GM12864 (cell line): ENCODE measurements at regions not wholly inside any gene's neighbourhood (a gene's known extent, or its start where the extent isn't known, plus 50 kb on each side); places are given as distances from the start of the nearest gene placed in this dataset.

Experiments used
- DNase-seq: peaks from one replicate; pipeline ENCODE4 v3.0.0-alpha.2; 2011; ENCODE audit warnings: low read depth
- H3K4me3 ChIP-seq: 2 replicates; pipeline ENCODE4 v1.5.1; 2011; ENCODE audit warnings: mild to moderate bottlenecking, low read depth, low read length, control low read depth
- TF ChIP-seq, protein P1 (sequence below): IDR thresholded peaks from 2 replicates; pipeline ENCODE4 v1.5.1; 2011; ENCODE audit warnings: low read depth, mild to moderate bottlenecking, moderate library complexity, low read length, control low read depth, inconsistent platforms; ENCODE audit errors: missing control alignments

DNA sequence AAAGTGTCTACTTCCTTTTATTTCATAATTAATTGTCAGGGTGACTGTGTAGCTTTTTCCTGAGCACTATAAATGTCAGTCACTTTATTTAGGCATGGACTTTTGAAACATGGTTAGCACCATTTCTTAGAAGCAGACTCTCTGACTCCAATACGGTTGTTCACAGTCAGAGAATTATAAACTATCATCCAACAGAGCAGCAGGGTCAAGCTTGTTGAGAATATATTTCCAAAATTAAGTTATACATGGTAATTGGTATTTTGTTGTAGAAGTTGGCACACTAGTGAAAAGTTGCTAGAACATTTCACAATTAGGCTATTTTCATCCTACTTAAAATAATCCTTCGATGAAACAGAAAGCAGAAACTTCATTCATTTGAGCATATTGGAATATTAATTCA, 1155.5 kb upstream of the IGFBP7 start:
- DNase-seq, result no peak
- TF ChIP-seq, protein P1, sequence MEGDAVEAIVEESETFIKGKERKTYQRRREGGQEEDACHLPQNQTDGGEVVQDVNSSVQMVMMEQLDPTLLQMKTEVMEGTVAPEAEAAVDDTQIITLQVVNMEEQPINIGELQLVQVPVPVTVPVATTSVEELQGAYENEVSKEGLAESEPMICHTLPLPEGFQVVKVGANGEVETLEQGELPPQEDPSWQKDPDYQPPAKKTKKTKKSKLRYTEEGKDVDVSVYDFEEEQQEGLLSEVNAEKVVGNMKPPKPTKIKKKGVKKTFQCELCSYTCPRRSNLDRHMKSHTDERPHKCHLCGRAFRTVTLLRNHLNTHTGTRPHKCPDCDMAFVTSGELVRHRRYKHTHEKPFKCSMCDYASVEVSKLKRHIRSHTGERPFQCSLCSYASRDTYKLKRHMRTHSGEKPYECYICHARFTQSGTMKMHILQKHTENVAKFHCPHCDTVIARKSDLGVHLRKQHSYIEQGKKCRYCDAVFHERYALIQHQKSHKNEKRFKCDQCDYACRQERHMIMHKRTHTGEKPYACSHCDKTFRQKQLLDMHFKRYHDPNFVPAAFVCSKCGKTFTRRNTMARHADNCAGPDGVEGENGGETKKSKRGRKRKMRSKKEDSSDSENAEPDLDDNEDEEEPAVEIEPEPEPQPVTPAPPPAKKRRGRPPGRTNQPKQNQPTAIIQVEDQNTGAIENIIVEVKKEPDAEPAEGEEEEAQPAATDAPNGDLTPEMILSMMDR, result no peak
- no peak overlapping the region for H3K4me3 ChIP-seq

DNA sequence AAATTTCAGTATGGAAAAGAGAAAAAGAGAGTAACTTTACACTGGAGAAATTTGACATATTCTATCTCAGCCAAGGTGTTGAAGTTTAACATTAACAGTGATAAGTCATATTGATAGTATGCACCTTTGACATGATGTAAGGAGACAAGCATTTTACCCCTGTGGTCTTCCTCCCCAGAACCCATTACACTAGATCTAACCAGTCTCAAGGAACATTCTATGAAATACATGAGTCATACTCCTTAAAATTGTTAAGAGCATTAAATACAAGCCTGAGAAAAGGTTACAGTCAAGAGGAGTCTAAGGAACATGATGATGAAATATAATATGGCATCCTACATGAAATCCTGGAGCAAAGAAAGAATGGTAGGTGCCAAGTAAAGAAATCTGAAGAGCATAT, 1151.3 kb upstream of the IGFBP7 start:
- TF ChIP-seq, protein P1, result no peak
- DNase-seq, result no peak
- H3K4me3 ChIP-seq, result no peak overlapping the region

DNA sequence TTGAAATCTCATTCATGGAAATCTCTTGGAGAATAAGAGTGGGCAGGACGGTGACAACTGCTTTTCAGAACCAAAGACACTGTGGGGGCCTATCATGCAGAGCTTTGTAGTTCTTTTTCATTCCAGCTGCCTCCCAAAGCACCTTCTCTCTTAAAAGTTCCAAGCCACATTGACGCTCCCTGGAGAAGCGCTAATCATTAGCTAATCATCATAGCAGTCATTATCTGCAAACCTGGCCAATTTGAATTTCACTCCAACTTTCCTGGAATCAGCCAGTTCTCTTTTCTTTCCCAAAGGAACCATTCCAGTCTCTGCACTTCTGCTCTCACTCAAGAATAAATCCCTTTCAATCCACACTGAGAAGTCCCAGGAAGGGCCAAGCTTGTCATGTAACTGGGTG, 1144.1 kb upstream of the IGFBP7 start:
- H3K4me3 ChIP-seq, result no peak overlapping the region
- no peak for DNase-seq
- TF ChIP-seq, protein P1, result no peak

DNA sequence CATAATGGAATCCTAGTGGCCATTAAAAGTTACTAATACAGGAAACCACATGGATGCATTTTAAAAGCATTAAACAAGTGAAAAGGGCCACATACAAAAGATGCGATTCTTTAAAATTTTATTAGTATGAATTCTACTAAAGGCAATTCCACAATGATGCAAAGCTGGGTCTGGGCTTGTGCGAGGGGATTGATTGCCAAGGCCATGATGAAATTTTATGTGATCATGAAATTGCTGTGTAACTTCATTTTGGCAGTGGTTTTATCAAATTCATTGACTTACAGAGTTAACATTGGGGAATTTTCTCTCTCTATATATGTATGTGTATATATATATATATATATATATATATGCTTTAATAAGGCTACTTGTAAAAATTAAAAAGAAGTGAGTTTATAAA, 1142.5 kb upstream of the IGFBP7 start:
- DNase-seq, result no peak
- TF ChIP-seq, protein P1, result no peak
- H3K4me3 ChIP-seq, result no peak overlapping the region

DNA sequence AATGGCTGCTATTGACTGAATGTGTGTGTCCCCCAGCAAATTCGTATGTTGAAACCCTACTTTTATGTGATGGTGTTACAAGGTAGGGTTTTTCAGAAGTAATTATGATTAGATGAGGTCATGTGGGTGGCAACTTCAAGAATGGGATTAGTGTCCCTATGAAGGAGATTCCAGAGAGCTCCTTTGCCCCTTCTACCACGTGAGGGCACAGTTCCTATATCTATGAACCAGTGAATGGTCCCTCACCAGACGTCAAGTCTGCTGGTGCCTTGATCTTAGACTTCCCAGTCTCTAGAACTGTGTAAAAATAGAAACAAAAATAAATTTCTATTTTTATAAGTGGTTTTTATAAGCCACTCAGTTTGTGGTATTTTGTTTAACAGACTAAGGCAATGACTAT, 1137.6 kb upstream of the IGFBP7 start:
- TF ChIP-seq, protein P1, result no peak
- no peak for DNase-seq
- no peak overlapping the region for H3K4me3 ChIP-seq

DNA sequence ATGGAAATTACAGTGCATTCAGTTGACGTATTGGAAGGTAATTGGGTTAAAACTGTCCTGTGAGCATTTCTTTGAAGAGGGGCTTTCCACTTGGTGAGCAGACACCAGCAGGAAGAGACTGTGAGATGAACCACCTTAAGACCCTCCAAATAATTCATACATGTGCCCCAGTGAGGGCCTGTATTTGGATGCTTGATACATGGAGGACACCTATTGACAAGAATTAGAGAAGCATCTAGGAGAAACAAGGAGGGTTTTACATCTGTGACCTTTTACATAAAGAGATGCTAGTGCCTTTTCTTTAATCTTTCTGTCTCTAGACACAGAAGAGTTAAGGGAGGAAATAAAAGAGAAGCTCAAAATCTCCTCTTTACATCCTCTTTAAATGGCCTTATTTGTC, 1115.3 kb upstream of the IGFBP7 start:
- no peak for DNase-seq
- no peak overlapping the region for H3K4me3 ChIP-seq
- TF ChIP-seq, protein P1, result no peak

DNA sequence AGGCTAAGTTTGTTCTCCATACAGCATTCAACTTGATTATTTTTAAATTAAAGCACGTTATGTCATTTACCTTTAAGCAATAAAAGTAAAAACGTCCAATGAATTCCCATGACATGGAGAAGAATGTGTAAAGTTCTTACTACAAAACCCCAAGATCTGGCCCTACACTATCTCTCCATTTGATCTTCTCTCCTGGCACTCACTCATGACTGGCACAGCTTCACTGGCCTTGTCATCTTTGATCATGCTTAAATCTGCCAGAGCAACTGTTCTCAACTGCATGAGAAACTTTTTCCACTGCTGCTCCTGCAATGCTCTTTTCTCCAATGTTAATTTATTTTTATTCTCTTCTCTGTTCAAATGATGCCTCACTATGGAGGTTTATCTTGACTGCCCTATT, 1109.0 kb upstream of the IGFBP7 start:
- H3K4me3 ChIP-seq, result no peak overlapping the region
- TF ChIP-seq, protein P1, result no peak
- no peak for DNase-seq
